ENCODE measurements at regions not wholly inside any gene's neighbourhood (a gene's known extent, or its start where the extent isn't known, plus 50 kb on each side); places are given as distances from the start of the nearest gene placed in this dataset.

GRCh38 chr5:167063116-167063515 lies 1228.3 kb upstream of the WWC1 start:
- TF ChIP-seq ZNF317 (CRISPR knock-in tag; IDR thresholded peaks at IDR 0.05; ENCODE audit: borderline replicate concordance, low read depth) (no peak), CTCF (IDR thresholded peaks at IDR 0.05) (no peak), ZNF281 (CRISPR knock-in tag; IDR thresholded peaks at IDR 0.05) (no peak), FOXK1 (CRISPR knock-in tag; IDR thresholded peaks at IDR 0.05) (no peak), JUN (CRISPR knock-in tag; IDR thresholded peaks at IDR 0.05) (no peak), KAT7 (CRISPR knock-in tag; IDR thresholded peaks at IDR 0.05; ENCODE audit: borderline replicate concordance) (no peak), HMGXB4 (CRISPR knock-in tag; IDR thresholded peaks at IDR 0.05) (no peak), MAX (CRISPR knock-in tag; IDR thresholded peaks at IDR 0.05) (no peak), ZNF121 (CRISPR knock-in tag; IDR thresholded peaks at IDR 0.05) (no peak), E2F5 (CRISPR knock-in tag; IDR thresholded peaks at IDR 0.05) (no peak)
